ENCODE measurements at regions not wholly inside any gene's neighbourhood (a gene's known extent, or its start where the extent isn't known, plus 50 kb on each side); places are given as distances from the start of the nearest gene placed in this dataset.

DNA sequence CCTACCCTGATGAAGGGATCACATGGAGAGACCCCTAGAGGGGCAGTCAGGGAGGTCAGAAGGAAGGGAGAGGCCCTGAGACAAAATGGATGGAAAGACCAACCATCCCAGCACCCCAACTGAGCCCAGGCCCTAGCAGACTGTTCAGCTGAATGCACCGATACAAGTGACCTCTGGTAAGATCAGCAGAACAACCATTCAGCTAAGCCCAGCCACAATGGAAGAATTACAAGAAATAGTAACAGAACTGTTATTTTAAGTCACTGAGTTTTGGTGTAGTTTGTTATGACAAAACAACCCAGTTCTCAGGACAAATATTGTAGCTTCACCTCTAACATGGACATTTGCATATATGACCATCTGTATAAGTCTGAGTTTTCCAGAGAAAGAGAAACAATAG lies 210.4 kb upstream of the SVIL start:
- no peak for TF ChIP-seq POLR2A (IDR thresholded peaks at IDR 0.05)
- TF ChIP-seq, protein P1, sequence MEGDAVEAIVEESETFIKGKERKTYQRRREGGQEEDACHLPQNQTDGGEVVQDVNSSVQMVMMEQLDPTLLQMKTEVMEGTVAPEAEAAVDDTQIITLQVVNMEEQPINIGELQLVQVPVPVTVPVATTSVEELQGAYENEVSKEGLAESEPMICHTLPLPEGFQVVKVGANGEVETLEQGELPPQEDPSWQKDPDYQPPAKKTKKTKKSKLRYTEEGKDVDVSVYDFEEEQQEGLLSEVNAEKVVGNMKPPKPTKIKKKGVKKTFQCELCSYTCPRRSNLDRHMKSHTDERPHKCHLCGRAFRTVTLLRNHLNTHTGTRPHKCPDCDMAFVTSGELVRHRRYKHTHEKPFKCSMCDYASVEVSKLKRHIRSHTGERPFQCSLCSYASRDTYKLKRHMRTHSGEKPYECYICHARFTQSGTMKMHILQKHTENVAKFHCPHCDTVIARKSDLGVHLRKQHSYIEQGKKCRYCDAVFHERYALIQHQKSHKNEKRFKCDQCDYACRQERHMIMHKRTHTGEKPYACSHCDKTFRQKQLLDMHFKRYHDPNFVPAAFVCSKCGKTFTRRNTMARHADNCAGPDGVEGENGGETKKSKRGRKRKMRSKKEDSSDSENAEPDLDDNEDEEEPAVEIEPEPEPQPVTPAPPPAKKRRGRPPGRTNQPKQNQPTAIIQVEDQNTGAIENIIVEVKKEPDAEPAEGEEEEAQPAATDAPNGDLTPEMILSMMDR (IDR thresholded peaks at IDR 0.05), result no peak

All from adrenal gland (tissue), 5 donors.